MCF 10A (cell line): ENCODE measurements at regions not wholly inside any gene's neighbourhood (a gene's known extent, or its start where the extent isn't known, plus 50 kb on each side); places are given as distances from the start of the nearest gene placed in this dataset.
A peak's percentile ranks its signal among the peaks of the same experiment; 100 is the strongest.

Experiments
- BruUV-seq: library from RNA; stranded (reverse); fragments of 400-500 nt; replicated peaks from 2 replicates; lab custom pipeline; 2021; lab: Mats Ljungman, UMichigan
- CTCF ChIA-PET: fragments of 300-600 bp; sonication (Branson Sonifier 250); formaldehyde crosslinking; extraction: SDS; loops from one replicate; lab custom pipeline; 2021; ENCODE audit warnings: antibody characterized with exemption, inconsistent platforms; lab: Yijun Ruan, JAX
- POLR2A ChIA-PET: fragments of 300-600, 350-650 bp; sonication (Branson Sonifier 250); formaldehyde crosslinking; extraction: SDS; loops from one replicate; lab custom pipeline; 2020; ENCODE audit warnings: antibody characterized with exemption, inconsistent platforms; lab: Yijun Ruan, JAX
- DNase-seq: peaks from one replicate; pipeline ENCODE4 v3.0.0-alpha.2; 2018; ENCODE audit not compliant: unreplicated experiment
- H3K27ac Mint-ChIP-seq: one replicate; pipeline ENCODE4 v1.8.0; 2022; ENCODE audit warnings: mild to moderate bottlenecking, low read depth, mixed read lengths; ENCODE audit not compliant: unreplicated experiment
- H3K27me3 Mint-ChIP-seq: one replicate; pipeline ENCODE4 v1.8.0; 2022; ENCODE audit warnings: mixed read lengths; ENCODE audit not compliant: insufficient read depth, unreplicated experiment
- H3K36me3 Mint-ChIP-seq: one replicate; pipeline ENCODE4 v1.8.0; 2022; ENCODE audit warnings: mild to moderate bottlenecking, moderate library complexity, mixed read lengths; ENCODE audit not compliant: insufficient read depth, unreplicated experiment
- H3K4me1 Mint-ChIP-seq: one replicate; pipeline ENCODE4 v1.8.0; 2022; ENCODE audit warnings: mixed read lengths; ENCODE audit not compliant: insufficient read depth, unreplicated experiment
- H3K4me3 Mint-ChIP-seq: one replicate; pipeline ENCODE4 v1.8.0; 2022; ENCODE audit warnings: mild to moderate bottlenecking, moderate library complexity, mixed read lengths; ENCODE audit not compliant: unreplicated experiment
- H3K9me3 Mint-ChIP-seq: one replicate; pipeline ENCODE4 v1.8.0; 2022; ENCODE audit warnings: mixed read lengths; ENCODE audit not compliant: unreplicated experiment
- CTCF ChIP-seq: fragments of 200-600 bp; IDR thresholded peaks from one replicate; pipeline ENCODE4 v1.8.0; 2022; ENCODE audit warnings: antibody characterized with exemption, mild to moderate bottlenecking; ENCODE audit not compliant: unreplicated experiment
- intact Hi-C: fragments of 100-400 bp; cut with micrococcal nuclease; formaldehyde crosslinking; loops from 2 replicates; pipeline ENCODE4 v1.14.1; 2022

GRCh38 chr5:74433896-74434829 is 206.4 kb downstream of the ENC1 start:
- H3K9me3 Mint-ChIP-seq, result no peaks in the 10 kb centered on the region
- no peak for TF ChIP-seq CTCF
- H3K36me3 Mint-ChIP-seq, result peaks cover 6% of the 10 kb centered on the region
- CTCF ChIA-PET, result interaction anchor here (0.6 kb wide), 1 partner anchor 231 kb away, joined by 3 read pairs; no protein-coding TSS in a partner anchor
- H3K27me3 Mint-ChIP-seq, result no peaks in the 10 kb centered on the region
- no peaks in the 10 kb centered on the region for H3K4me1 Mint-ChIP-seq
- H3K4me3 Mint-ChIP-seq, result no peak overlapping the region
- POLR2A ChIA-PET, result no interaction called here
- H3K27ac Mint-ChIP-seq, result no peak overlapping the region
- no peak for DNase-seq
- intact Hi-C loops, result no loop called here
- no TSS peak for BruUV-seq

GRCh38 chr5:74433255-74433895 is 207.2 kb downstream of the ENC1 start:
- no peak for TF ChIP-seq CTCF
- intact Hi-C loops, result no loop called here
- no TSS peak for BruUV-seq
- no peak overlapping the region for H3K27ac Mint-ChIP-seq
- peaks cover 6% of the 10 kb centered on the region for H3K36me3 Mint-ChIP-seq
- H3K9me3 Mint-ChIP-seq, result no peaks in the 10 kb centered on the region
- no peak for DNase-seq
- POLR2A ChIA-PET, result interaction anchor here (0.8 to 1.3 kb wide), 2 partner anchors 9 to 143 kb away, joined by 3 read pairs; no protein-coding TSS in a partner anchor
- H3K4me1 Mint-ChIP-seq, result no peaks in the 10 kb centered on the region
- H3K4me3 Mint-ChIP-seq, result no peak overlapping the region
- CTCF ChIA-PET, result interaction anchor here (0.6 kb wide), 1 partner anchor 230 kb away, joined by 3 read pairs; no protein-coding TSS in a partner anchor
- H3K27me3 Mint-ChIP-seq, result no peaks in the 10 kb centered on the region

- ChIA-PET CTCF (interaction anchor here (0.6 kb wide), 1 partner anchor 210 kb away, joined by 4 read pairs; no protein-coding TSS in a partner anchor), POLR2A (interaction anchor here (0.8 to 1.3 kb wide), 2 partner anchors 8 to 143 kb away, joined by 3 read pairs; no protein-coding TSS in a partner anchor)
- BruUV-seq, result no TSS peak
- Mint-ChIP-seq H3K4me1 (no peaks in the 10 kb centered on the region), H3K4me3 (no peak overlapping the region), H3K9me3 (no peaks in the 10 kb centered on the region), H3K36me3 (peaks cover 6% of the 10 kb centered on the region), H3K27me3 (no peaks in the 10 kb centered on the region), H3K27ac (no peak overlapping the region)
- intact Hi-C loops, result no loop called here
- no peak for TF ChIP-seq CTCF
- no peak for DNase-seq
Observed at GRCh38 chr5:74432721-74433120, 207.8 kb downstream of the ENC1 start.

- H3K36me3 Mint-ChIP-seq, result peaks cover 6% of the 10 kb centered on the region
- H3K27me3 Mint-ChIP-seq, result no peaks in the 10 kb centered on the region
- peak; percentile 15 for DNase-seq
- POLR2A ChIA-PET, result interaction anchor here (0.8 to 1.3 kb wide), 2 partner anchors 8 to 144 kb away, joined by 3 read pairs; no protein-coding TSS in a partner anchor
- CTCF ChIA-PET, result interaction anchor here (0.6 kb wide), 1 partner anchor 211 kb away, joined by 4 read pairs; no protein-coding TSS in a partner anchor
- intact Hi-C loops, result no loop called here
- BruUV-seq, result no TSS peak
- TF ChIP-seq CTCF, result no peak
- no peaks in the 10 kb centered on the region for H3K4me1 Mint-ChIP-seq
- H3K4me3 Mint-ChIP-seq, result no peak overlapping the region
- no peak overlapping the region for H3K27ac Mint-ChIP-seq
- H3K9me3 Mint-ChIP-seq, result no peaks in the 10 kb centered on the region
Observed at GRCh38 chr5:74432216-74432615, 208.3 kb downstream of the ENC1 start.
